ENCODE measurements at regions not wholly inside any gene's neighbourhood (a gene's known extent, or its start where the extent isn't known, plus 50 kb on each side); places are given as distances from the start of the nearest gene placed in this dataset.

GRCh38 chr7:117929237-117929636 lies 56.0 kb upstream of the CTTNBP2 start:
- DNase-seq, result no peak

- no peak for DNase-seq
Measured at GRCh38 chr7:117931314-117931713, 58.1 kb upstream of the CTTNBP2 start.

GRCh38 chr7:117937049-117937752 lies 64.0 kb upstream of the CTTNBP2 start:
- DNase-seq, result no peak

GRCh38 chr7:117937753-117938483 lies 64.7 kb upstream of the CTTNBP2 start:
- DNase-seq, result no peak

- DNase-seq, result no peak
Measured at GRCh38 chr7:117941138-117941810, 68.0 kb upstream of the CTTNBP2 start.

GRCh38 chr7:117942780-117943179 lies 69.5 kb upstream of the CTTNBP2 start:
- no peak for DNase-seq

GRCh38 chr7:117944886-117945285 lies 71.6 kb upstream of the CTTNBP2 start:
- DNase-seq, result no peak

GRCh38 chr7:117946151-117946633 lies 73.0 kb upstream of the CTTNBP2 start:
- no peak for DNase-seq

- no peak for DNase-seq
Measured at GRCh38 chr7:117949232-117949631, 76.0 kb upstream of the CTTNBP2 start.

GRCh38 chr7:117950601-117951260 lies 77.5 kb upstream of the CTTNBP2 start:
- DNase-seq, result no peak

- no peak for DNase-seq
Measured at GRCh38 chr7:117951285-117951684, 78.0 kb upstream of the CTTNBP2 start.

- no peak for DNase-seq
Measured at GRCh38 chr7:117951691-117952280, 78.5 kb upstream of the CTTNBP2 start.

- DNase-seq, result no peak
Measured at GRCh38 chr7:117955046-117955445, 81.8 kb upstream of the CTTNBP2 start.

- DNase-seq, result no peak
Measured at GRCh38 chr7:117960351-117960750, 87.1 kb upstream of the CTTNBP2 start.

- DNase-seq, result no peak
Measured at GRCh38 chr7:117961235-117961634, 88.0 kb upstream of the CTTNBP2 start.

GRCh38 chr7:117962366-117962994 lies 89.2 kb upstream of the CTTNBP2 start:
- no peak for DNase-seq

- DNase-seq, result peak; percentile 12
Measured at GRCh38 chr7:117963264-117964197, 90.3 kb upstream of the CTTNBP2 start.

- DNase-seq, result no peak
Measured at GRCh38 chr7:117970801-117971200, 97.6 kb upstream of the CTTNBP2 start.

GRCh38 chr7:117971556-117972244 lies 98.5 kb upstream of the CTTNBP2 start:
- no peak for DNase-seq

GRCh38 chr7:117972606-117973005 lies 99.4 kb upstream of the CTTNBP2 start:
- no peak for DNase-seq

Data from tongue (tissue), 1 donor.